HL-60 (cell line): ENCODE measurements at regions not wholly inside any gene's neighbourhood (a gene's known extent, or its start where the extent isn't known, plus 50 kb on each side); places are given as distances from the start of the nearest gene placed in this dataset.

Source experiments
- CTCF ChIP-seq: IDR thresholded peaks from one replicate; pipeline ENCODE4 v1.5.1; 2011; ENCODE audit warnings: low read length, control low read depth, inconsistent platforms; ENCODE audit not compliant: insufficient read depth
- GABPA ChIP-seq: IDR thresholded peaks from 2 replicates; pipeline ENCODE4 v1.6.1; 2012; ENCODE audit warnings: low read depth
- POLR2AphosphoS5 ChIP-seq: IDR thresholded peaks from 2 replicates; pipeline ENCODE4 v1.6.1; 2012; ENCODE audit warnings: low read depth
- REST ChIP-seq: IDR thresholded peaks from 2 replicates; pipeline ENCODE4 v1.6.1; 2012; ENCODE audit warnings: low read depth; ENCODE audit not compliant: insufficient replicate concordance
- SPI1 ChIP-seq: IDR thresholded peaks from 2 replicates; pipeline ENCODE4 v1.6.1; 2012; ENCODE audit warnings: low read depth, mild to moderate bottlenecking, borderline replicate concordance

DNA sequence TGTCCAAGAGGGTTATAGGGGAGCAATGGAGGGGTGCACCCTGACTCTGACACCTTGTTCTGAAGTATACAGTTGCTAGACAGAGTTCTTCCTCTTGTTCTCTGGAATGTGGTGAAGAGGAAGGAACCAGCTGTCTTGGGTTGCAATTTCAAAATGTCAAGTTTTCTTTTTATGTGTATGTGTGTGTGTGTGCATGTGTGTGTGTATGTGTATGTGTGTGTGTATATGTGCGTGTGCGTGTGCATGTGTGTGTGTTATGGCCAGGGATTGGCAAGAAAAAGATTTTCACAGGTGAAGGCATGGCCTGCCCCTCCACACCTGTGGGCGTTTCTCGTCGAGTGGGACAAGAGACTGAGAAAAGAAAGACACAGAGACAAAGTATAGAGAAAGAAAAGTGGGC, 81.6 kb upstream of the ADGRA3 start:
- no peak for TF ChIP-seq CTCF
- peak; percentile 69; the same call in 1 of the 2 replicates for TF ChIP-seq GABPA
- TF ChIP-seq REST: no peak
- TF ChIP-seq POLR2AphosphoS5: peak; percentile 71; the same call in 1 of the 2 replicates
- no peak; the same call in 1 of the 2 replicates for TF ChIP-seq SPI1
